GM19351 (cell line): ENCODE measurements at regions not wholly inside any gene's neighbourhood (a gene's known extent, or its start where the extent isn't known, plus 50 kb on each side); places are given as distances from the start of the nearest gene placed in this dataset.

Experiments
- ATAC-seq: cut with Tn5 transposase; IDR thresholded peaks from one replicate; pipeline ENCODE4 v1.9.1; 2021; ENCODE audit warnings: mild to moderate bottlenecking, moderate library complexity; ENCODE audit not compliant: unreplicated experiment

DNA sequence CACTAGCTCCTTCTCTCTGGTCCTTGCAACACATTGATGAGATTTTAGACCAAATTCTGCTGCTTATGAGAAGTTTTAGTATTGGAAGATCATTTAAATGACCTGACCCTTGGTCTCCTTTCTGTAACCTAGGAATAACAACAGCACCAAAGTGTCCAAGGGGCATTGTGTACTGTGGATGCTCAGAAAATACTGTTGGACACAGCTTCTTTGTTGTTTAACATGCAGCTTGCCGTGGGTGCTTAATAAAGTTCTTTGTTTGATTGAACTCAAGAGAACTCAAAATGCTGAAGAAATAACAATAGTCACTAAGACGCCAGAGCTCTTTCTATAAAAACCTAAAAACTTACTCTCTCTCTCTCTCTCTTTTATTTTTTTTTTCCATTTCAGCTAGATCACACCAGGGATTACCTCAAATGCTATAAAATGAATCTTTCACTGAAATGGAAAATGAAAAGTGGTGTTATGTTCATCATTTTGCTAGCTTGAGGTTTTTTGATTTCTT, 548.9 kb upstream of the CDH8 start:
- ATAC-seq, result no peak

DNA sequence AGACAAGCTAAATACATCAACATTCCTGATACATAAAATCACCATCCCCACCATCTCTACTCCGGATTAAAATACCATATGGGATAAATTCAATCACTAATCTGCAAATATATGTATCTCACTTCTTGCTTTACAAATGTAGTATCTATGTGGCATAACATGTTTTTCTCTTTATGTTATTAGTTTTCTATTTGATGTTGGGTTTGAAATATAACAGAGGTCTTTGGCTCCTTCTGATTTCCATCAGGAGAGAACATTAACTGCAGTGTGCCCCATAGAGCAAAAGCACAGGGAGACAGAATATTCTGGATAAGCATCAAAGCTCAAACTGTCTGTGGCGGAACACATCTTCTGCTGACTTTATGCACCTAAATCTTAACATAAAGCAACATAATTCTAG, 547.2 kb upstream of the CDH8 start:
- no peak for ATAC-seq

DNA sequence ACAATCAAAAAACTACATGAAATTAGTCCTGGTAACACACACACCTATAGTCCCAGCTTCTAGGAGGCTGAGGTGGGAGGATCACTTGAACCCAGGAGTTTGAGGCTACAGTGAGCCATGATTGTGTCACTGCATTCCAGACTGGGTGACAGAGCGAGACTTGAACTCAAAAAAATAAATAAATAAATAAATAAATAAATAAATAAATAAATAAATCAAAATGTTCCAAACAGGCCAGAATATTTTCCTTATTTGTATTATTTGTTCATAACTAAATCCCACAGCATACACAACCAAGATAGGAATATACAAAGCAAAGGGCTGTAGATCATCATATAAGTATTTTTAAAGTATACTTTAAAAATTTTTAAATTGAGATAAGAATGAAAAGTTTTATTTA, 537.2 kb upstream of the CDH8 start:
- ATAC-seq, result no peak

DNA sequence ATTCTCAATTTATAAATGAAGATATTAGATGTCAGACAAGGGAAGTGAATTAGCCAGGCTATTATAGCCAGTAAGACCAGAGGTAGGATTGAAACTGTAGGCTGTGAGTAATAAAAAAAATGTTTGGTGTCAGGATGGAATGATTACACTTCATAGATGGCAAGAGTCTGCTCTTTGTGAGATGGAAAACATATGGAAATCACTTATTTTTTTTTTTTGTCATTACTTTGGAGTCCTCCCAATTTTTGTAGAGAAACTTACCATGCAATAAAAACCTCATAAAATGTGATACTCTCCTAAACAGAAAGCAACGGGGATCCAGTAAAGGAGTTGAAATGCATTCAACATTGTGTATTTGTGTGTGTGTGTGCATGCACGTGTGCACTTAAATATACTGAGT, 532.7 kb upstream of the CDH8 start:
- no peak for ATAC-seq

DNA sequence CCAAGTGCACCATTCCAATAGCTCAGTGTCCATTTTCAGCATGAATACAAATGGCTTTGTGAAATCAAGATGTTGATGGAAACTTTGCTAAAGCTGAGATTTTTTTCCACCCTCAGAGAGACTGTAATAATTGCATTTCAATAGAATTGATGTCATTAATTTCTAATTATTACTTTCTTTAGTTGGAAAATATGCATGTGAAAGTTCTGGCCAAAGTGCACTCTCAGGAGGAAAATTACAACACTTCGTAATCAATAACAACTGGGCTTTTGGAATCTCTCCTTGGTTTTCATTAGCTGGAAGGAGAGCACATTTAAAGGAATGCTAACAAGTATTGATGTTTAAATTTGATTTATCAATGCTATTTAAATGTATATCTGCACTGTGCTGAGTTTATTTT, 529.5 kb upstream of the CDH8 start:
- no peak for ATAC-seq

DNA sequence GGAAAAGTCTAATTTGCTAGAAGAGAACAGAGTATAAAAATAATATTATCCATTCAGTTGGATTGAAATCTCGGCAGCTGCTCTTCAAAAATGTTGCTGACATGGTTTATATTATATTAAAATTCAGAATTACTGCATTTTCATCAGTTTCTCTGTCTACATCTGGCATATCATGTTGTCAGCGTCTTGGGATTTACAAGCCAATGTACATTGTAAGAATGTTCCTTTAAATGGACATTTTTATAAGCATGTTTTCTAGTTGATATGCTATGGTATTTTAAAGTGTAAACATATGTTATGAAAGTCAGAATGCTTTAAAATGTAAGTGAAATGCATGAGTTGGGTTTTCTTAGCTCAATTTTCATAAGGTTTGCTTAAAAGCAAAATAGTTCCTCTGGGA, 528.1 kb upstream of the CDH8 start:
- ATAC-seq, result no peak

DNA sequence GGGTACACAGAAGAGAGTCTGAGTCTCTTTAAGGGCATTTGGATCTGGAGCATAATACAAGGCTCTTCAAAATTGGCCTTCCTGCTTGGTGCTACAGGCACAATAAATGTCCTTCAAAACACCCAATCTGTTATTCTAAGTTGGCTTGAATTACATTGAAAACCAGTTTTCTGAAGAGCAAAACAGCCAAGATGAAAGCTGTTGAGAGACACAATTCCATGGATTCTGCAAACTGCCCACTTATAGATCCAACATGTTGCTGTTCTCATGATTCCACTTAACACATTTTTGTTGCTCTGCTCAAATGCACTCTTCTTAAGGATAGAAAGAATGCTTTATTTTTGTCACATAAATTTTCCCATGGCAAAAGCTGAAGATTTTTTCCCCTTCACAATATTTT, 525.9 kb upstream of the CDH8 start:
- no peak for ATAC-seq

DNA sequence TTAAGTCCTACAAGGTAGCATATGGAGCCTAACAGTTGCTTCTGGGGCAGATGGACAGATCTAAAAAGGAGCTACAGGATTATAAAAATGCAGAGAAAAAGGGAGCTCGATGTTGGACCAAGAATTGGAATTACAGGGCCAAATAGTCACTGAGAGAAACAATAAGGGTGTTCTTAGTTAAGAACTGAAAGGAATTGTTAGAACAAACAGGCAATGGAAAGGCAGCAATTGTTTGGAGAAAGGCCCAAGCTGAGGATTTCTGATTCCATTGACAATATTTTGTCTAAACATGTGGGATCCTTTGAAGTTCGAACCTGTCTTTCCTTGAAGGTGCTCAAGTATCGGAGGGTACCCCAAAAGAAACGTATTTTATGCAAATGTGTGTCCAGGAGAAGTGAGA, 513.6 kb upstream of the CDH8 start:
- no peak for ATAC-seq

DNA sequence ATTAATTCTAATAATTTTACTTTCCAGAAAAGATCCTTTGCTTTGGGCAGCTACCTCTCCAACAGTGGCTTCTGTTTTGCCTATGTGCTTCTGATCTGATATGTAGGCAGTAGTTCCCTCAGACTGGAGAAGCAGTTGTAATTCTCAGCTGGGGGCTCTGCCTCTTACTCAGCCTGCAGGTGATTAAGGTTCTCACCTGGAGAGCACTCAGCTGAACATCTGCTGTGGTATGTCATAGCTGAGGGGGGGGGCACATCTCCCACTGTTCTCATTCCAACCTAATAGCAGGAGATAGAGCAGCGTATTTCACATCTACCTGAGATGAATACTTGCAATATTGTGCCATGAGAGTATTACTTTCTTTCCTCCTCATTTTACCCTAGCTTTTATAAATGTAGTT, 511.9 kb upstream of the CDH8 start:
- ATAC-seq, result no peak

DNA sequence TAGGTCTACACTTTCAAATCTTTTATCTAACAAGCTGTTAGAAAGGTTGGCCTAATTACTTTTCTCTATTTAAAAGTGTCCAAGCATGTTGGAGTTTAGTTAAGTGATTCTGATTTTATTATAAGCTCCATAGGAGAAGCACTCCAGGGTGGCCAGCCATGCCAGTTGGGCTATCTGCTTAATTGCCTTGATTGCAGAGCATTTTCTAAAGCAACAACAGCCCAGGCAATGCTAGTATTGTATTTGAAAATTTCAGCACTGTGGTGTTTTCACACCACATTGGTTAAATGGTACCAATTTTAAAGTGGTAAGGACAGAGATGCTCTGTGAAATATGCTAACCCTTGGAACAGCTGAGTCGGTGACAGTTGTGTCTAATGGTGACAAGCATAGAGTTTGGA, 510.5 kb upstream of the CDH8 start:
- ATAC-seq, result no peak

DNA sequence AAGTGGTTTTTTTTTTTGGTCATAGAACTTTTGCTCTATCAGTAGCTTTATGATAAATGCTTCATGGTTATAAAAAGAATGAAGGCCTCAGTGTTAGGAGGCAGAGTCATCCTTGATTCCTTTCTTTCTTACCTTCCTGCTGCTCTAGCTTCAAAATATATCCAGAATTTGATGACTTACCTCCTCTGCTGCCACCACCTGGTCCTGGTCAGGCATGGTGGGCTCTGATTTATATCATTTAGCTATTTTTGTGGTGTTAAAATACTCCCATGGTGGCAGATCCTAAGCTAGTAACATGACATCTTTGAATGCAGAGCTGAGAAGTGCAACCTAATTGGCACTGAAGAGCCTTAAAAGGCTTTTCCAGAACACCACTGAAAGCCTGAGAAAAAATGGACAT, 508.8 kb upstream of the CDH8 start:
- ATAC-seq, result no peak

DNA sequence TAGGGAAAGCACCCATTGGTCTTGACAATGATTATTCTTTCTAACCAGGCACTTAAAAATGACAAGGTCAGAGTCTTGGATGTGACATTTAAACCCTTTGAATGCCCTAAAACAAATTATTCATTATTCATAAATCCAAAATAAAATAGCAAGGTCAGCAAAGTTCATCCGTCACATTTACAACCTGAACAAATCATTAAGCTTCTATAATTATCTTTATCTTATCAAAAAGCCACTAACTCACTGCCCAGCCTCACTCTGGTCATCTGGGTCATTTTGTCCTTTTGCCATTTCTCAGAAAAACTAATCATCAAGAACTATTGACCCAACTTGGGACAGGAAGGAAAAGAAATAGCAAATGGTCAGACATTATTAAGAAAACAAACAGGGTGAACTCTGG, 507.3 kb upstream of the CDH8 start:
- no peak for ATAC-seq

DNA sequence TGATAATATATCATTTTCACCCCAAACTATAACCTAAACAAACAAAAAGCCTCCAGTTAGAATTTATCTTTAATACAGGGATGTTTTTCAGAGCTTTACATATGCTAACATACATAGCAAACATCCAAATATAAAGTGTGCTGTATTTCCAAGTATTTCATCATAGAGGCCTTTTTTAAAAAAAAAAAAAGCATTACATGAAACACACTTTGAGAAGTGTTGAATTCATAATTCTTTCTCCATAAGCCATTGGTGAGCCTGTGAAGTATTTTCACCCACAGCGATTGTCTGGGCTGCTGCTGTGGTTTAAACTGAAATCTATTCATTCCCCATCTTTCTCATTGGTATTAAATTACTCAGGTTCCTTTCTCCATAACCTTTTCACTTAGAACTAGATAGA, 503.4 kb upstream of the CDH8 start:
- no peak for ATAC-seq

DNA sequence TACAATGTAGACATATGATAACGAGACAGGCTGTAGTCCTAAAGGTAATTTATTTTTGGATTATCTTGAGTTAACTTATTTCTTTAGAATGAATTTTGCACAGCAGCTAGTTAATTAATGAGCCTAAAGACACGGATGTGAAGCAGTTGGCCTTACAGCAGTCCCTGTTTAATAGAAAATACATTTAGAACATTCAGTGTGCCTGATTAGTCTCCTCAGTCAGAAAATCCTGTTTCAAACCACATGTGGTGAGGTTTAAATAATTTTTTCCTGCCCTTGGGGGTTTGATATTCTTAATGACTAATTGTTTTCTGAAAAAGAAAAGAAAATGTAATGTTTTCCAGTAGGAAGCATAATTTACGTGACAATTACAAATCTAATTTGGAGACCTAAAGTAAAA, 494.2 kb upstream of the CDH8 start:
- no peak for ATAC-seq

DNA sequence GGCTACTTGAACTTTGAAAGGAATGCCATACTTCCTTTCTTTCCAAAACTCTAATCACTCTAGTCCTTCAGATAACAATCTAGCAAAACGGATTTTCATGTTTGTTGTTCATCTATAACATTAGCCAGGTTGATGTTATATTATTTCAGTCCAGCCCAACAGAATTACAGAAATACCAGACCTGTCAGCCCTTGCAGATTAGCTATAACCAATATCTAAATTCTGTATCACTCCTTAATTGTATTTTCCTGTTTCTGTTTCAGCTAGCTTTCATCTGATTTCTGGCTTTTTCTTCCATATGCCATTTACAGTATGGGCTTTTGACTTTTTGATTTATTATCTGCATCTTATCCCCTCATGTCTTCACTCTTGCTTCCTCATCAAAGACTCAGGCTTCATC, 479.8 kb upstream of the CDH8 start:
- no peak for ATAC-seq

DNA sequence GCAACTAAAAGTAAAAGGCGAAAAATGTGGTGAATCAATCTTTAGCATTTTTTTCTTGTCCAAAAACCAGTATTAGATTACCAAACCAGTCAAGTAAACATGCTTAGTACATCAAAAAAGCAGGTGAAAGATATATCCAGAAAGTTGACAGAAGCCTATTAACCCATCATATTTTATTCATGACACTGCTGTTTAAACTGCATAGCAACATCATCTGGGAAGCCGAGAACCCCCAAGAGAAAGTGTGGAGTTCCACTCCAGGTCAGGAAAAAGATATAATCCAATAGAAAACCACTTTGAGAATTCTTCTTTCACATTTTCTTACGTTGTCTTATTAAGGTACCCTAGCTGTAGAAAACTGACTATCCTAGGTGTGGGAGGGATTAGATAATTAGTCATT, 466.8 kb upstream of the CDH8 start:
- ATAC-seq, result no peak

DNA sequence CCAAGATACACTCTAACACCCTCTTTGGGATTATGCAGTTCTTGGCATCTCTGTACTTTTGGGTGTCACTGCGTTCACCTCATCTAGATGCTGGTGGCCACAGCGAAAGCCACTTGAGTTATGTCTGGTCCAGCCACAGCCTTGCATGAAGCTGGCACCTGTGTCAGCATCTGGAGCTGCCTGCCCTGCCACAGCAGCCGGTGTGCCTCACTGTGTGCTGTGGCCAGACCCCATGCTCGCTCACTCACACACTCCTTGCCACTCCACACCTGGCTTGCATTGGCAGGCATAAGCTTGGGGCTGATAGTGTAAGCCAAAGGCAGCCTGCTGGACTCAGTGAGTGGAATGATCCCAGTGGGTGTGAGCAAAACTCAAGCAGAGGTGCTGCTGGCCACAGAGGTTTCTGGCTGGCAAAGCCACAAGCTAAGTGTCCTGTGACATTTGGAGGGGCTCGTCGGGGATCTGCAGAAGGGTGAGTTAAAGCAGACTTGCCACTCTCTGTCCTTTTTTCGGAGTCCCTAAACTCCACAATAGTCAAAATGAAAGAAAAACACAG, 442.7 kb upstream of the CDH8 start:
- no peak for ATAC-seq

DNA sequence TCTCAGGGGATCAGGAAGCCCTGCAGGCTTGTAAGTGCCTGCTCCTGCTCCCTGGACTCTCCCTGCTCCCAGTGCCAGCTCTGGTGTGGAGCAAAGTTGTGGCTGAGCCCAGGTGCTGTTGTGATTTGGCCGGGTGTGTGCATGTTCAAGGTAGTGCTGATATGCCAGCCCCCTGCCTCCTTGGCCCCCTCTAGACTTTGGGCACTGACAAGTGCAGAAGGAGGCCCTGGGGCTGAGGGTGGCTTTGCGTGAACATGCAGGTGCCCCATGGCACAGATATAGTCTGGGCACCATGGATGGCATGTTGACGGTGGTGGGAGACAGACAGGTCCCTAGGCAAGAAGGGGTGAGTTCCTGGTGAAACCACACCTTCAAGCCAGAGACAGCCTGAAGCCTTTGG, 441.6 kb upstream of the CDH8 start:
- no peak for ATAC-seq

DNA sequence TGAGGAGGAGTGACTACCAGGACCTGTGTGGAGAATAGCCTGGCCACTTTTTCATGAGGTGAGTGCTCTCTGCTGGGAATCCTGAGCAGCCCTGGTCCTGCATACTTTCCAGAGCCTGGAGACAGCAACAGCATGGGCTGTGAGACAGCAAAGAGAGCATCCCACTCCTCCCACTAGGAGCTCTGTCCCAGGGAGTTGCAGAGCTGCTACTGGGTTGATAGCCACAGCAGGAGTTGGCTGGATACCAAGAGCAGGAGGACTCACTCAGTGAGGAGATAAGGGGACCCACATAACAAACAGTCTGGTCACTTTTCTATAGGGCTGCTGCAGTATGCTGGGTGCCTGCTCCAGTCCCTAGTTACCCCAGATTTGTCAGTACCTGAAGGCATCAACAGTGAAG, 439.3 kb upstream of the CDH8 start:
- ATAC-seq, result no peak

DNA sequence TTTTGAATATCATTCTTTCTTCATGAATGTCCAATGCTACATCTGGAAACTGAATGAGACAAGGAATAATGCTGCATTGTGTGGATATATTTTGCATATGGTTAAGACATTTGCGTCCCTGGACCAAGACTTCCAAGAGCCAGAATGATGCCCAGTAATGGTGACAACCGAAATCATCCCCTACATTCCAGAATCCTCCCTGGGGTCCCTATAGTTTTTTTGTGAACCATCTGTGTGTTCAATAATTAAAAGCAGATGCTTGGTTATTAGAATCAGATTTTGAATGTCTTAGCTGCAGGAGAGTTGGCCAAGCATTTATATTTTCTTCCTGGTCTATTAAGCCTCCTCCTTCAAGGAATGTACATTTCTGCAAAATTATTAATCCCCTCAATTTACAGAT, 426.7 kb upstream of the CDH8 start:
- ATAC-seq, result no peak

DNA sequence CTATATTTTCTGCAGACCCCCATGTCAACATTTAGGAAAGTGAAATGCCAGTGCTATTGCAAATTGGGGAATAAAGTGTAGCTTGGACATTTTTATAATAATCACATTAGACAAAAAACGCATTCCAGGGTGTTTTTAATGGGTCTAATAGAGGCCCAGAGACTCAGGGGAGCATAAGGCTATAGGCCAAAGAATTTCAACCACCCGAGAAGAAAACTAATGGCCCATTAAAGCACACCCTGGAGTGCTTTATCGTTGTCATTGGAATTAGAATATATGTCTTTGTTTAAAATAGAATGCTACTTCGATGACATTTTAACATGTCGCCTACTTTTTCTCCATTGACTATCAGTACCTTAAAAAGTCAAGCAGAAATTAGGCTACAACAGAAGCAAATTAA, 414.1 kb upstream of the CDH8 start:
- no peak for ATAC-seq

DNA sequence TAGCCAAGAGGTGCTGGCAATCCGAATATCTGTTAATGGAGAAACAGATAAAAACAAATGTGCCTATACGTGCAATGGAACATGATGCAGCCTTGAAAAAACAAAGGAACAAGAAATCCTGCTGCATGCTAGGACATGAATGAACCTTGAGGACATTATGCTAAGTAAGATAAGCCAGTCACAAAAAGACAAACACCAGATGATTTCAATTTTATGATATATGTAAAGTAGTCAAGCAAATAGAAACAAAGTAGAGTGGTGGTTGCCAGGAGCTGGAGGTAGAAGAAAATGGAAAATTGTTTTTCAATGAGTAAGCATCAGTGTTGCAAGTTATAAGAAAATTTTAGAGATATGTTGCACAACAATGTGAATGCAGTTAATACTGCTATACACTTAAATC, 409.7 kb upstream of the CDH8 start:
- ATAC-seq, result no peak

DNA sequence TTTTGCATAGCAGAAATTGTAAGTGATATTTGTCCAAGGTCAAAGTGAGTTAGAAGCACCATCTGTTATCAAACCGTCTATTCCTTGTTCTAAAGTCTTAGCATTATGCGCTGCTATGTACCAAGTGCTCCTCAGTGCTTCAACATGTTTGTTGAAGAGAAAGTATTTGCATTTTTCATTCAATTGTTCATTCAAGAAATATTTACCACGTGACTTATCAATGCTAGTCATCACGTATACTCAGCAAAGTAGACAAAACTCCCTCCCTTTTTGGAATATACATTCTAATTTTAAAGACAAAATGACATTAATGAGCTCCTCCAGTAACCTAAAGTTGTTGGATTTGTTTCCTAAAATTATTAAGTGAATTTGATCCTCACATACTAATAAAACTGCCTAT, 388.0 kb upstream of the CDH8 start:
- no peak for ATAC-seq

DNA sequence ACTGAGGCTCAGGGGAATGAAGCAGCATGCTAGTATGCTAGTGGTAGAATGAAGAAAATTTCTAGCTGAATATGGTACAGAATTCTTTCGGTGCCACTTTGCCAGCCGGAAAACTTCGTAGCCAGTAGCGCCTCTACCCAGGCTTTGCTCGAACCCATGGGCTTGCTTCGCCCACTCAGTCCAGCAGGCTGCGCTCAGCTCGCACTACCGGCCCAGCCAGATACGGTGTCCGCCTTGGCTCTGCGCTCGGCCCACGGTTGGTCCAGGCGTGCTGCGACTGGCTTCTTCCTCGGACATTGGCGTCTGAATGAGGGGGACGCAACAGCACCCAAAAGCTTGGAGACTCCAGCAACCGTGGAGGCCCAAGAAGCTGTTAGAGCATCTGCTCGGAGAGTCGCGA, 372.5 kb upstream of the CDH8 start:
- no peak for ATAC-seq
